Erythroblast (primary cell): ENCODE measurements at regions not wholly inside any gene's neighbourhood (a gene's known extent, or its start where the extent isn't known, plus 50 kb on each side); places are given as distances from the start of the nearest gene placed in this dataset.
"Not testable (repeated sequence)": the region's sequence is repeated elsewhere in the genome, so short reads cannot be mapped to it uniquely, and the experiment has no call there.

Source experiments
- DNase-seq, 2 experiments: peaks; one replicate each; lab custom pipeline; 2025; lab: John Stamatoyannopoulos, UW
- GATA1 ChIP-seq: IDR thresholded peaks from 2 replicates; pipeline ENCODE4 v1.6.1; 2011; ENCODE audit warnings: low read depth, mild to moderate bottlenecking, control low read depth, low read length, moderate library complexity
- POLR2A ChIP-seq: IDR thresholded peaks from 2 replicates; pipeline ENCODE4 v1.6.1; 2011; ENCODE audit warnings: mild to moderate bottlenecking, low read length

DNA sequence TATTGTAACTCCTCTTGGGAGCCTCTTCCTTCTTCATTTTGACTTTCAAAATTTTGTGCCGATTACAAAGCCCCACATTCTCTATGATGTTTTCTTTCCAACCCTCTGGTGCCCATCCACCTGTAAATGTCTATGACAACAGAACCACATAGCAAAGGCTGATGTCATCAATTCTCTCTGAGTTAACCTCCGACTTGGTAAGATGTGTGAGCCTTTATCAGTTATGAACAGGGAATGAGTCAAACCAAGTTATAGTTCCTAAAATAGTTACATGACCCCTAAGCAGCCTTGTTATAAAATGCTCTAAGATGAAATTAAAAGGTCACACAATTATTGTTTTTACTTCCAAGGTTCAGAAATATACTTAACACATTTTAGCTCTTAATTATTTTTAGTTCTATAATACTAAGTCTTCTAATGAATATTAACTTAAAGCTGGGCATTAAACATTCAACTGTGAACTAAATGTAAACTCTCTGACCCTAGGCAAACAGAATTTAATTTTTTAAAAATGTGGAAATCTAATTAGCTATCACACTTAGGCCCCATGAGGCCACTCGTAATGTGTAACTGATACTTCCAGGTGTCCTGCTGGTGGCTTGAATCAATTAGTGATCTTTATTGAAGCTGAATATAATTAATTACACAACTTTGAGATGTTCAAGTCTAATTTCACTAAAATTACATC is 102.3 kb upstream of the CYRIA start:
- no peak for TF ChIP-seq GATA1
- TF ChIP-seq POLR2A, result no peak
- DNase-seq, result no peak

DNA sequence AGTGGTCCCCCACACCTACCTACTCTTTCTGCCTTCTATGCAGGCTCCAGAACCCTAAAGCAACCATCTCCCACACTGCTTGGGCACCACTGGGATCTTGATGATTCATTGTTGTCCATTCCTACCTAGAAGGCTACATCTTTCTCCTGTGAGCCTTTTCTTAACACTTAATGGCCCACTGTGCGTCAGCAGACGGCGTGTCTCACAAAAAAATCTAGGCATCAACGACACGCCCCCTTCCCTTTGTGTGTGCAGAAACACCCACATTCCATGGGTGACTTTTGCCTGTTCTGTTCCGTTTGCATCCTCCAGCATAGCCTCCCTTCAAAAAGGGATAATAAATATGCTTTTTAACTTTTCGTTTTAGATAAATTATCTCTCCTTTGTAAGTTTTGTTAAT is 99.7 kb upstream of the CYRIA start:
- DNase-seq, result no peak
- no peak for TF ChIP-seq POLR2A
- no peak for TF ChIP-seq GATA1

DNA sequence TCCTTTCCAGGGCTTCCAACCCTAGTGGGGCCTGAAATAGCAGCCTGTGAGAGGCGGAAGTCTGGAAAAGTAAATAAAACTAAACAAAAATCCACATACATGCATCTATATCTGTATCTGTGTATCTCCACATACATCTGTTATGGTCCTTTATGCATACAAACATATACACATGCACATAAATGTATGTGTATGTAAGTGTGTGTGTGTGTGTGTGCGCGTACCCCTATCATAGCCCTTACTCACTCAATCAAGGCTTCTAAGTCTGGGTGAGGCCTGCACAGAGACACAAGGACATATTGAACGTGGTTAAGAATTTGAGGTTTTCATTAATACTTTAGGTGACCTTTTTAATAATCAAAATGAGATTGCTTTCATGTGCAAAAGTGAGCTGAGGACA is 98.9 kb upstream of the CYRIA start:
- no peak for DNase-seq
- no peak for TF ChIP-seq POLR2A
- TF ChIP-seq GATA1, result no peak

DNA sequence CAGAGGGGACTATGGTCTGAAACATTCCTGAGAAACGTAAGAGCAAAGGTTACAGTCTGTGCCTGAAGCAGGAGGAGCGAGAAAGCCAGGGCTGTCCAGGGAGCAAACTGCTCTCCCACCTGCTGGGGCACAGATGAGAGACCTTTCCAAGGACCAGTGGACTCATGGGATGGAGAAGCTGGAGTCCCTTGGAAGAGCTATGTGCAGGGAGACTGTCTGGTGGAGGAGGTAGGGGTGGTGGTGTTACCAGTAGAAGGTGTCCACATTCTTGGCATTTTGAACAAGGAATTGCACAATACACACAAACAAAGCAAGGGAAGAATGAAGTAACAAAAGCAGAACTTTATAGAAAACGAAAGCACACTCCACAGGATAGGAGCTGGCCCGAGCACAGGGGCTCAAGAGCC is 97.9 kb upstream of the CYRIA start:
- TF ChIP-seq GATA1 (no peak), POLR2A (no peak)
- DNase-seq, result no peak

DNA sequence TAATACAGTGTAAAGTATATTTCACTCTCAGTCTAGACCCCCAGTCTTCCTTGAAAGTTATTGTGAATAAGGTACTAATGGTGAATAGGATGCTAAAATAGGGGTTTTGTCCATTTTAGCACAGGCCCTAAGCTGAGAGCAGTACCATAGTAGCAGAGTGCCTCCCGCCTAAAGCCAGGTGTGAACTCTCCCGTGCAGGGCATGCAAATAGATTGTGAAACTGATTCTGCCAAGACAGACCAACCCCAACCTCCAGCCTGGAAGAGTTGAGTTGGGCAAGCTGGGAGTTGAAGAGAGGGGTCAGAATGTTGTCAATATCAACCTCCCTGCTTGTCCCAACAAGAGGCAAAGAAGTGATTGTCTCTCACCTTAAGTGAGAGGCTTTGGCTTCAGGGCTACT is 97.4 kb upstream of the CYRIA start:
- TF ChIP-seq GATA1 (no peak), POLR2A (no peak)
- no peak for DNase-seq

DNA sequence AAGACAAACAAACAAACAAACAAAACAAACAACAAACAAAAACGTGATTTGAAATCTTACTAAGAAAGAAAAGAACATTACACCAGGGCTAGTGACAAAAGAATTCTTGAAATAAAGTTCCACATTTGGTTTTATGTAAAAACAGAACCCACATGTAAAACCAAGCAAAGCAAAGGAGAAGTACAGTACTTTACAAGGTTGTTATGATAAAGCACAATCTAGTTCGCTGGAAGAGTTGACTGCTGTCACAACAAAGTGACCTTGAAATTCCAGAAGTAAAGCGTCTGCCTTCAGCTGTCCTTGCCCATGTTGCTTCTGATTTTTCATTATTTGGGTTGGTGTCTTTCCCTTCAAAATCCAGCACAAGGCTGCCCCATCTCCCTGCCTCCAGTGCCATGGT is 94.8 kb upstream of the CYRIA start:
- TF ChIP-seq POLR2A, result no peak
- no peak for TF ChIP-seq GATA1
- no peak for DNase-seq

DNA sequence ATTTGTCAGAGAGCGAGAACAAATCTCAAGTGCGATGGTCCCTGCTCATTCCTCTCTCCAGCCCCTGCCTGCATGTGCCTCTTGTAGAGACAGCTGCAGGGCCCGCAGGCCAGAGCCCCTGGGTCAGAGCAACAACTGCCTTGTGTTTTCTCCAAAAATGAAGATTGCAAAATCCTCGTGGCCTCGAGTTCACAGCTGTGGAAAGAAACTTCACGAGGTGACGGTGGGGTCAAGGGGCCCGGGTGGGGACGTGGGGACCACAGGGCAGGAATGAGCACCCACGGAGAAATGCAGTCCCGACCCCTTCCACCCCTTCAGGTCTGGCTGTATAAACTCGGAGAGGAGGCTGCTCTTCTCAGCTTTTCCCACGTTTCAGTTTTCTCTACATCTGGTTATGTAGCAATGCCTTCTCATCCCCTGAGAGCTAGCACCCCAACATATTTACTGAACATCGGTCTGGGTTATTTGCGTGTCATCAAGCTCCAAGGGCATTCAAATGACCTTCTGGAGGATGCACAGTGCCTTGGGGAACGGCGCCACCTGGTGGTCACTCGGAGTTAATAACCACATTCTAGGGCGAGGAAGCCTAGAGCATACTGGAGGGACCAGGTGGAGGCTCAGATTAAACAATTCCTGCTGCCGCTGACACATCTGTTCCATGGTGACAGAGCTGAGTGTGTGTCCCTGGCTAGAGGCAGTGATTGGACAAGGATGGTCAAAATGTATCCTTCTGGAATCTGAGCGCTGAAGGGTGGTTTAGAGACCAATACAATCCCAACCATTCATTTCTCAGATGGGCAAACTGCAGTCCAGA is 91.4 kb upstream of the CYRIA start:
- DNase-seq, result peak; percentile 83 to 89
- TF ChIP-seq POLR2A (no peak), GATA1 (no peak)

DNA sequence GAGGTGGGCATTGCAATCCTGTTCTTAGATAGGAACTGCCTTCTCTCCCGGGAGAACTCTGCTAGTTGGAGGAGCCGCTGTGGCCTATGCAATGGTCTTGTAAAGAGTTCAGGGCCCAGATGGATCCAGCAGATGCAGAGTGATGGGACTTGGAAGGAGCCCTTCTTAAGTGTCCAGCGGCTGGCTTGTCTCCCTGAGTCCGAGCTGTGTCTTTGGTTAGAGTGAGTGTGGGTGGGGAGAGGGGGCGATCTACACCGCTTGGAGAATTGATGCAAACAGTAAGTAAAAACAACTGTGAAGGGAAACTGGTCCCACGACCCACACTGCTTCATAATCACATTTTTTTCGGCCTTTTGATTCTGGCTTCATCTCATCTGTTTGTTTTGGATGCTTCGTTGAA is 89.8 kb upstream of the CYRIA start:
- TF ChIP-seq POLR2A (no peak), GATA1 (no peak)
- no peak for DNase-seq

DNA sequence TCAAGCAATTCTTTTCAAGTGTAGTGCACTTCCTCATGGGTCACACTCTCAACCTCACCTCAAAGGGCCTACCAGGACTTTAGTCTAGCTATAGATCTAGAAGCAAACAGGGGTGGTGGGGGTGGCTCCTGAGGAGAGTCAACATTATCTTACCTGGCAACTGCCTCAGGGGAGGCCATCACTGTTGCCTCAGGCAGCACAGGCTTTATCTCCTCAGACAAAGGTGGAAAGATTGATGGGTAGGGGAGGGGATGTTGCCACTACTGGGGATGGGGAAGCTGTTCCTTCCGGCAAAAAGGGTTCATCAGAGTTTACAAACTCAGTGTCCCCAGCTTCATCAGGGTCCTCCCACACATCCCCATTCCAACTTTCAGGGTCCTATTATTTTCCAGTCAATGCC is 87.4 kb upstream of the CYRIA start:
- not testable (repeated sequence) for DNase-seq

DNA sequence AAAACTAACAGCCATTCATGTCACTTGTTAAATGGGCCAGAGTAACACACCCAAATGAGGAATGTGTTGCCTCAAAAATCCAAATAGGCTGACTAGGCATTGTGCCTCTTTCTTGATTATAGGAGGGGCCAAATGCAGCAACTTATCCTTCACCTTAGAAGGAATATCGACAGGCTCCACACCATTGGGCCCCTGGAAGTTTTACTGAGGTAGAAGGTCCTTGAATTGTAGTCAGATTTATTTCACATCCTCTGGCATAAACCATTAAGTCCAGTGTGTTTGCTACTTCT is 85.2 kb upstream of the CYRIA start:
- DNase-seq, result not testable (repeated sequence)

DNA sequence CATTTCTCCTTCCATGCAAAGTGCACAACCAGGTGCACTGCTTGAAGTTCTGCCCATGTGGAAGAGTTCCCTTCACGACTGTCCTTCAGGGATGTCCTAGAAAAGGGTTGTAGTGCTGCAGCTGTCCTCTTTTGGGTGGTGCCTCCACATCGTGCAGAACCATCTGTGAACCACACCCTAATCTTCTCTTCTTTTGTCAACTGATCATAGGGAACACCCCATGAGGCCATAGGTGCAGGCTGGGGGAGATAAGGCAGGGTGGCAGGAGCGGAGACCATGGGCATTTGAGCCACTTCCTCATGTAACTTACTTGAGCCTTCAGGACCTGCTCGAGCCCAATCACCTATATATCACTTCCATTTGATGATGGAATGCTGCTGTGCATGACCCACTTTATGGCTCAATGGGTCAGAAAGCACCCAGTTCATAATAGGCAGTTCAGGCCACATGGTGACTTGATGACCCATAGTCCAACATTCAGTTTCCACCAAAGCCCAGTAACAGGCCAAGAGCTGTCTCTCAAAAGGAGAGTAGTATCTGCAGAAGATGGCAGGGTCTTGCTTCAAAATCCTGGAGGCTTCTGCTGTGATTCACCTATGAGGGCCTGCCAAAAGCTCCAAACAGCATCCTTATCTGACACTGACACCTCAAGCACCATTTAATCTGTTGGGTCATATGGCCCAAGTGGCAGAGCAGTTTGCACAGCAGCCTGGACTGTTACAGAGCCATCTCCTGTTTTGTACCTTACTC is 84.7 kb upstream of the CYRIA start:
- TF ChIP-seq POLR2A (no peak), GATA1 (no peak)
- DNase-seq, result peak; percentile 87 to 97

DNA sequence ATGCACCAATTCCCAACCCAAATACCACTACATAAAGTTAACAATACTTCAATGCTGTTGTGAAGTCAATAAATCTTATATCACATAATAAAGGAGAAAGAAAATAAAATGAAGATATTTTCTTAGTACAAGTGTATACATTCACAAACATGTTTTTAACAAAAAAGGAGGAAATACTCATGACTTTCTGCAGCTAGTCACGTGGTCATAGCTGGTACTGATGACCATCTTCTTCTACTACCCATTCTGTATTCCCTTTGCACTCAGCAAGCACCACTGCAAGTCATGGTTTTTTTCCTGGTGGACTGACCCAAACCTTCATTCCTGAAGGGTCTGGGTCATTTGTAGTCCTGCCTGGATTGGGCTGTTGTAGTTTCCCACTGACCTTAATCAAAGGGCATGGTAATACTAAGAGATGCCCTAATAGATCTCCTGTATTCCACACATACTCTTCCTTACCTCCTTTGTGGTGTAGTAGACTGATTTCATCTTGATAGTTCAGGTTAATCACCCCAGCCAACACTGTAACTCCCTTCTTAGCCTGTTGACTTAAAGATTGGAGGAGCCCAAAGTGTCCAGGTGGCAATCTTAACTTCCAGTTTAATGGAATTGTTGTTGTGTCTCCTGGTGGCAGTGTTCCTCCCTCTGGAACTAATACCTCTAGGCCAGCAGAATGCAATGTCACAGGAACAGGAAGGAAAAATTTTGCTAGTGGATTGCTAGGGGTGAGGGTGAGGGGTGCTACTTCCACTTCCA is 83.1 kb upstream of the CYRIA start:
- DNase-seq, result peak; percentile 16 to 24

DNA sequence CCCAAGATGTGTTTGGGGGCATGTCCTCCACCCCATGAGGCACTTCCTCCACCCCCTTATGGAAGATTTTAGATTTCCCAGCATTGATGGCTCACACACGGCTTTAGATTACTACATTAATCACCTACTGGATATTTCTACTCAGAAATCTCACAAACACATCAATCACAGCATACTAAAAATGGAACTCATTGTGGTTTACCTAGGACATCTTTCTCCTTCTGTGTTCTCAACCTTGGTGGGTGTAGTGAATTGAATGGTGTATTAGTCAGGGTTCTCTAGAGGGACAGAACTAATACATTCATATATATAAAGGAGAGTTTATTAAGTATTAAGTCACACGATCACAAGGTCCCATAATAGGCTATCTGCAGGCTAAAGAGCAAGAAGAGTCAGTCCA is 82.1 kb upstream of the CYRIA start:
- TF ChIP-seq POLR2A (no peak), GATA1 (no peak)
- DNase-seq, result no peak

DNA sequence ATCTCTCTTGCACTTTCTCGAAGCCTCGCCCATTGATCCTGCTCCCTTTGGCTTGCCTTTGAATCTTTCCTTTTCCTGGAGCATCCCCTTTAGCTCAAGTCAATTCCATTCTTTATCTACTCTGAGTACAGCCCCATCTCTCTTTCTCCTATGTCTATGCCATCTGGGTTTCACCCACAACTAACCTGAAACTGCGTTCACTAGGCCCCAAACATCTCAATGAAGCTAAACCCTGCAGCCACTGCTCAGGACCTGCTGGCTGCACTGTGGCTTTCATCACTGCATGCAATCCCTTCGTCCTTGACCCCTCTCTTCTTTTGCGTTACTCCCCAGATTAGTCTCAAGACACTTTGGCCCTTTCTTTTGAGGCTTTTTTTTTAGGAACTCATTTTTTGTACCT is 81.6 kb upstream of the CYRIA start:
- TF ChIP-seq GATA1 (no peak), POLR2A (no peak)
- DNase-seq, result peak; percentile 29 to 35
